IMR-90 (cell line): ENCODE measurements at regions not wholly inside any gene's neighbourhood (a gene's known extent, or its start where the extent isn't known, plus 50 kb on each side); places are given as distances from the start of the nearest gene placed in this dataset.

Experiments
- ATAC-seq: fragments of 200-7000 bp; cut with Tn5 transposase; 2 replicates; pipeline ENCODE4 v1.9.1; 2020; ENCODE audit warnings: low read depth, mild to moderate bottlenecking, moderate library complexity
- BruUV-seq: library from RNA; stranded (reverse); fragments of 400-500 nt; replicated peaks from 2 replicates; lab custom pipeline; 2021; lab: Mats Ljungman, UMichigan
- CTCF ChIA-PET: fragments of 300-600 bp; formaldehyde crosslinking; extraction: SDS; loops from one replicate; lab custom pipeline; 2021; ENCODE audit warnings: antibody characterized with exemption; lab: Yijun Ruan, JAX
- POLR2A ChIA-PET: fragments of 300-600 bp; sonication (Branson Sonifier 250); formaldehyde crosslinking; loops from one replicate; lab custom pipeline; 2022; ENCODE audit warnings: antibody characterized with exemption; ENCODE audit not compliant: unreplicated experiment; lab: Charles Lee
- DNase-seq: peaks from one replicate; pipeline ENCODE4 v3.0.0; 2013
- H2AFZ ChIP-seq: replicated peaks from 2 replicates; pipeline ENCODE3; 2013; ENCODE audit warnings: low read length, mild to moderate bottlenecking; ENCODE audit not compliant: poor library complexity
- H2AK5ac ChIP-seq: 2 replicates; pipeline ENCODE4 v1.6.1; 2013; ENCODE audit warnings: low read depth, low read length, inconsistent platforms
- H2AK9ac ChIP-seq: replicated peaks from 2 replicates; pipeline ENCODE3; 2013; ENCODE audit warnings: mild to moderate bottlenecking, low read depth, low read length, moderate library complexity; ENCODE audit not compliant: poor library complexity
- H2BK120ac ChIP-seq: 2 replicates; pipeline ENCODE4 v1.6.1; 2013; ENCODE audit warnings: low read depth, low read length, inconsistent platforms
- H2BK15ac ChIP-seq: 3 replicates; pipeline ENCODE4 v1.6.1; 2013; ENCODE audit warnings: low read depth, low read length, inconsistent platforms
- H2BK20ac ChIP-seq: 2 replicates; pipeline ENCODE4 v1.6.1; 2013; ENCODE audit warnings: low read depth, mild to moderate bottlenecking, inconsistent platforms, low read length, moderate library complexity
- H2BK5ac ChIP-seq: 2 replicates; pipeline ENCODE4 v1.6.1; 2013; ENCODE audit warnings: mild to moderate bottlenecking, low read depth, low read length, inconsistent platforms; ENCODE audit not compliant: poor library complexity, severe bottlenecking
- H3K14ac ChIP-seq: replicated peaks from 2 replicates; pipeline ENCODE4 v1.6.1; 2013; ENCODE audit warnings: low read depth, low read length, inconsistent platforms
- H3K18ac ChIP-seq: 2 replicates; pipeline ENCODE4 v1.6.1; 2013; ENCODE audit warnings: low read depth, low read length, control low read depth
- H3K23ac ChIP-seq: 2 replicates; pipeline ENCODE4 v1.6.1; 2013; ENCODE audit warnings: low read depth, low read length, inconsistent platforms
- H3K27ac ChIP-seq: 2 replicates; pipeline ENCODE4 v1.5.1; 2013; ENCODE audit warnings: mild to moderate bottlenecking, control low read depth, low read length; ENCODE audit not compliant: insufficient read depth
- H3K27me3 ChIP-seq: 2 replicates; pipeline ENCODE4 v1.6.1; 2013; ENCODE audit warnings: low read length; ENCODE audit not compliant: control insufficient read depth, insufficient read depth
- H3K36me3 ChIP-seq: 2 replicates; pipeline ENCODE4 v1.6.1; 2013; ENCODE audit warnings: low read length, mixed read lengths; ENCODE audit not compliant: control insufficient read depth, insufficient read depth
- H3K4ac ChIP-seq: 2 replicates; pipeline ENCODE4 v1.6.1; 2013; ENCODE audit warnings: low read depth, low read length, inconsistent platforms
- H3K4me1 ChIP-seq: 2 replicates; pipeline ENCODE4 v1.6.1; 2013; ENCODE audit warnings: low read length, mixed read lengths; ENCODE audit not compliant: control insufficient read depth, insufficient read depth
- H3K4me2 ChIP-seq: 2 replicates; pipeline ENCODE4 v1.6.1; 2013; ENCODE audit warnings: low read depth, mild to moderate bottlenecking, control low read depth, low read length, moderate library complexity
- H3K4me3 ChIP-seq: 2 replicates; pipeline ENCODE4 v1.5.1; 2013; ENCODE audit warnings: low read depth, mild to moderate bottlenecking, control low read depth, low read length, moderate library complexity; ENCODE audit not compliant: insufficient read depth
- H3K56ac ChIP-seq: 2 replicates; pipeline ENCODE4 v1.6.1; 2013; ENCODE audit warnings: low read length, inconsistent platforms; ENCODE audit not compliant: insufficient read depth; ENCODE audit errors: extremely low read depth
- H3K79me1 ChIP-seq, 2 experiments: 2 replicates each; pipeline ENCODE4 v1.6.1; 2013; ENCODE audit warnings: low read length in 2 of 2, inconsistent platforms in 1 of 2, low read depth in 1 of 2
- H3K9ac ChIP-seq: 2 replicates; pipeline ENCODE4 v1.6.1; 2013; ENCODE audit warnings: low read depth, low read length, control low read depth
- H3K9me1 ChIP-seq: 2 replicates; pipeline ENCODE4 v1.6.1; 2013; ENCODE audit warnings: low read length, inconsistent platforms; ENCODE audit not compliant: insufficient read depth
- H3K9me3 ChIP-seq: 2 replicates; pipeline ENCODE4 v1.6.1; 2013; ENCODE audit warnings: low read length; ENCODE audit not compliant: control insufficient read depth, insufficient read depth
- H4K20me1 ChIP-seq: 2 replicates; pipeline ENCODE4 v1.6.1; 2013; ENCODE audit warnings: low read length, inconsistent platforms; ENCODE audit not compliant: insufficient read depth
- H4K5ac ChIP-seq: 2 replicates; pipeline ENCODE4 v1.6.1; 2013; ENCODE audit warnings: mild to moderate bottlenecking, low read depth, low read length, control low read depth
- H4K8ac ChIP-seq, 2 experiments: 2 replicates each; pipeline ENCODE4 v1.6.1; 2013; ENCODE audit warnings: low read depth in 2 of 2, low read length in 2 of 2, control low read depth in 1 of 2, inconsistent platforms in 1 of 2
- H4K91ac ChIP-seq: 2 replicates; pipeline ENCODE4 v1.6.1; 2013; ENCODE audit warnings: low read depth, low read length, inconsistent platforms; ENCODE audit not compliant: insufficient read depth
- CTCF ChIP-seq: conservative IDR thresholded peaks from 2 replicates; pipeline ENCODE4 v1.5.1; 2012; ENCODE audit warnings: mild to moderate bottlenecking, low read depth, low read length, improper control_type of control experiment
- ELK1 ChIP-seq: fragments of 150-350 bp; IDR thresholded peaks from 2 replicates; pipeline ENCODE4 v1.6.1; 2016; ENCODE audit warnings: low read depth, mild to moderate bottlenecking, low read length, moderate library complexity, borderline replicate concordance
- MAZ ChIP-seq: IDR thresholded peaks from 2 replicates; pipeline ENCODE4 v1.6.1; 2012; ENCODE audit warnings: low read depth, mild to moderate bottlenecking, low read length, improper control_type of control experiment, moderate library complexity, borderline replicate concordance
- RAD21 ChIP-seq: IDR thresholded peaks from 2 replicates; pipeline ENCODE4 v1.6.1; 2012; ENCODE audit warnings: low read length, improper control_type of control experiment
- RCOR1 ChIP-seq: IDR thresholded peaks from 2 replicates; pipeline ENCODE4 v1.6.1; 2012; ENCODE audit warnings: mild to moderate bottlenecking, low read length, improper control_type of control experiment; ENCODE audit not compliant: insufficient replicate concordance
- WGBS, 2 experiments: methylation state at CpG; one replicate each; pipeline versions ENCODE4 v1.1.5 to v1.1.7; 2013; ENCODE audit warnings: missing lambda C conversion rate in 2 of 2; ENCODE audit not compliant: insufficient read length in 1 of 2; ENCODE audit errors: extremely low coverage in 2 of 2; 5-methylcytosine and 5-hydroxymethylcytosine counted together
- dilution Hi-C: fragments of 300-500 bp; cut with HindIII; formaldehyde crosslinking; loops from one replicate; pipeline ENCODE4 v1.14.3; 2018; ENCODE audit warnings: low sequenced_read_pairs; ENCODE audit not compliant: unreplicated experiment
- in situ Hi-C: fragments of 300-500 bp; cut with MboI; formaldehyde crosslinking; loops from 3 replicates; pipeline ENCODE4 v1.14.3; 2019; ENCODE audit warnings: low sequenced_read_pairs, inconsistent platforms, mixed read lengths
- intact Hi-C: fragments of 100-400 bp; cut with micrococcal nuclease; formaldehyde crosslinking; loops from 2 replicates; pipeline ENCODE4 v1.10.0; 2022

DNA sequence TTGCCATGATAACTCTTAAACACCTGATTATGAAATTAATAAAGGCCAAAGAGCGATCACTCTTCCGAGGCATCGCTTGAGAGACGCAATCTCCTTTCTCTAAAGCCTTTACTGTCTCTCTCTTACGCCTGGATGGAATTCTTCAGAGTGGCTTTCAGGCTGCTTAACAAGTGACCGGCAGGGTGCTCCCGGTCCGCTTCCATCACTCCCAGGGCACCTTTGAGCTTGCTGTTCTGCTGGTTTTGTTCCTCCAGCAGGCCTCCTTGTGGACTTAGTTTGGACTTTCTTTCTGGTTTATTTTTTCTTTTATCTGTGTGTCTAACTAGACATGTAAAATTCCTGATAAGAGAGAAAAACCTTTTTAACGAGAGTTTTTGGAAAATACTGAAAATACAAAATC is 60.9 kb downstream of the MRPL32 start:
- WGBS, 2 experiments, result 64% methylated on average over 5 of the region's 9 CpGs; no CpG with 5 or more reads in 1 of the 2 experiments
- Histone ChIP-seq H3K4me3 (no peak overlapping the region), H4K5ac (no peak overlapping the region), H2AFZ (no peak overlapping the region), H4K20me1 (no peaks in the 10 kb centered on the region), H3K9me1 (no peaks in the 10 kb centered on the region), H3K56ac (no peak overlapping the region), H3K9me3 (no peaks in the 10 kb centered on the region), H3K36me3 (no peaks in the 10 kb centered on the region), H4K8ac (no peak overlapping the region), H3K4ac (no peak overlapping the region), H4K91ac (no peak overlapping the region), H3K23ac (no peak overlapping the region), H2AK9ac (no peak overlapping the region), H3K27me3 (peaks cover 5% of the 10 kb centered on the region), H2BK120ac (no peak overlapping the region), H2BK20ac (no peak overlapping the region), H2AK5ac (no peak overlapping the region), H3K27ac (no peak overlapping the region), H3K18ac (no peak overlapping the region), H3K4me2 (no peak overlapping the region), H2BK5ac (no peak overlapping the region), H3K9ac (no peak overlapping the region), H3K14ac (no peak overlapping the region), H3K79me1 (no peaks in the 10 kb centered on the region), H3K4me1 (no peaks in the 10 kb centered on the region), H2BK15ac (no peak overlapping the region)
- dilution Hi-C loops (no loop called here), intact Hi-C loops (no loop called here), in situ Hi-C loops (no loop called here)
- no peak for TF ChIP-seq ELK1
- no peak for TF ChIP-seq RCOR1
- no peak for TF ChIP-seq CTCF
- no peak for TF ChIP-seq MAZ
- no peak for TF ChIP-seq RAD21
- CTCF ChIA-PET, result no interaction called here
- no peak for ATAC-seq
- POLR2A ChIA-PET, result no interaction called here
- no TSS peak for BruUV-seq
- DNase-seq, result no peak
